Activated naive CD8-positive, alpha-beta T cell treated with anti-CD3 and anti-CD28 coated beads, Interleukin-2, amount 10 ng/mL, durations not matched to agents 7 days and 5 days (primary cell): ENCODE measurements at regions not wholly inside any gene's neighbourhood (a gene's known extent, or its start where the extent isn't known, plus 50 kb on each side); places are given as distances from the start of the nearest gene placed in this dataset.

ENCODE experiments used
- ATAC-seq: fragments of 150-1000 bp; cut with Tn5 transposase; one replicate; pipeline ENCODE4 v1.10.0; 2021; ENCODE audit warnings: low read depth, moderate library complexity
- POLR2A ChIA-PET: fragments of 350-600 bp; sonication (Branson Sonifier 250); formaldehyde crosslinking; loops from one replicate; lab custom pipeline; 2021; ENCODE audit warnings: antibody characterized with exemption; lab: Charles Lee
- DNase-seq: peaks from one replicate; pipeline ENCODE4 v3.0.0; 2021
- H3K27ac Mint-ChIP-seq: one replicate; pipeline ENCODE4 v1.8.0; 2022; ENCODE audit warnings: mild to moderate bottlenecking, mixed read lengths
- H3K27me3 Mint-ChIP-seq: one replicate; pipeline ENCODE4 v1.8.0; 2022; ENCODE audit warnings: mild to moderate bottlenecking, moderate library complexity, mixed read lengths
- H3K36me3 Mint-ChIP-seq: one replicate; pipeline ENCODE4 v1.8.0; 2021; ENCODE audit warnings: mild to moderate bottlenecking, mixed read lengths
- H3K4me1 Mint-ChIP-seq: one replicate; pipeline ENCODE4 v1.8.0; 2021; ENCODE audit warnings: mixed read lengths
- H3K4me3 Mint-ChIP-seq: one replicate; pipeline ENCODE4 v1.8.0; 2022; ENCODE audit warnings: mild to moderate bottlenecking, moderate library complexity, mixed read lengths
- H3K9me3 Mint-ChIP-seq: one replicate; pipeline ENCODE4 v1.8.0; 2021; ENCODE audit warnings: mixed read lengths

DNA sequence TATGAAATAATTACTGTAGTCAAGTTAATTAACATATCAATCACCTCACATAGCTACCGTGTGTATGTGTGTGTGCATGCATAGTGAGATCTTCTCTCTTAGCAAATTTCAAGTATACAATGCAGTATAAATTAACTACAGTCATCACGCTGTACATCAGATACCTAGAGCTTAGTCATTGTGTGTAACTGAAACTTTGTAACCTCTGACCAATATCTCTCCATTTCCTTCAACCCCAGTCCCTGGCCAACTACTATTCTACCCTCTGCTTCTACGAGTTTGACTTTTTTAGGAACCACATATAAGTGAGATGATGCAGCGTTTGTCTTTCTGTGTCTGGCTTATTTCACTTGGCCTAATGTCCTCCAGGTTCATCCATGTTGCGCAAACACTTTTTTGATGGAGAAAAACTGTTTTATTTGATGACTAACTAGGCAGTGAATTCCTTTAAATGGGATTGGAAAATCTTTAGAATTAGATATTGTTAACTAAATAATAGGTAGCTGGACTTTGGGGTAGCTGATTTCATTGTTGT lies 459.5 kb downstream of the DHX35 start:
- no peak overlapping the region for H3K4me3 Mint-ChIP-seq
- H3K27me3 Mint-ChIP-seq: no peaks in the 10 kb centered on the region
- no peak overlapping the region for H3K27ac Mint-ChIP-seq
- DNase-seq (no peak), ATAC-seq (no peak)
- H3K9me3 Mint-ChIP-seq: no peaks in the 10 kb centered on the region
- H3K36me3 Mint-ChIP-seq: no peaks in the 10 kb centered on the region
- POLR2A ChIA-PET: no interaction called here
- no peaks in the 10 kb centered on the region for H3K4me1 Mint-ChIP-seq

- H3K4me1 Mint-ChIP-seq: no peaks in the 10 kb centered on the region
- no peaks in the 10 kb centered on the region for H3K9me3 Mint-ChIP-seq
- POLR2A ChIA-PET: no interaction called here
- no peak for ATAC-seq
- H3K36me3 Mint-ChIP-seq: no peaks in the 10 kb centered on the region
- no peak overlapping the region for H3K27ac Mint-ChIP-seq
- DNase-seq: no peak
- no peaks in the 10 kb centered on the region for H3K27me3 Mint-ChIP-seq
- no peak overlapping the region for H3K4me3 Mint-ChIP-seq
Observed at GRCh38 chr20:39412091-39412490, 449.9 kb downstream of the DHX35 start.

DNA sequence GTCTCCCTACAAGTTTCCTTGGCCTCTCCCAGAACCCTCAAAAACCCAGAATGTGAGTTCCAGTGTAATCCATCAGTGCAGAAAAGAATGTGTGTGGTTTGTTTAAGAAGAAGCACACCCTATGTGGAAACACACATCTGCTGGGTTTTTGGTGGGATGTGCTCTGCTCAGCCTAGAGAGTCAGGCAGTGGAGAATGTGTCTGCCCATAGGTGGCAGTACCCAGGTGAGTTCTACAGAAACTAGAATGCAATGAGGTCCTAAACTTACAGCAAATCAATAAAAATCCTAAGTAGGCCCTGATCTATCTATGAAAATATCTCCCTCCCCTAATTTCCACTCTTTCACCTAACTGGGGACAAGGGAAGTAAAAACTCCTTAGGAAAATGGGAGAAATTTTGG lies 437.3 kb downstream of the DHX35 start:
- Mint-ChIP-seq H3K9me3 (no peaks in the 10 kb centered on the region), H3K27ac (no peak overlapping the region)
- no peak for ATAC-seq

DNA sequence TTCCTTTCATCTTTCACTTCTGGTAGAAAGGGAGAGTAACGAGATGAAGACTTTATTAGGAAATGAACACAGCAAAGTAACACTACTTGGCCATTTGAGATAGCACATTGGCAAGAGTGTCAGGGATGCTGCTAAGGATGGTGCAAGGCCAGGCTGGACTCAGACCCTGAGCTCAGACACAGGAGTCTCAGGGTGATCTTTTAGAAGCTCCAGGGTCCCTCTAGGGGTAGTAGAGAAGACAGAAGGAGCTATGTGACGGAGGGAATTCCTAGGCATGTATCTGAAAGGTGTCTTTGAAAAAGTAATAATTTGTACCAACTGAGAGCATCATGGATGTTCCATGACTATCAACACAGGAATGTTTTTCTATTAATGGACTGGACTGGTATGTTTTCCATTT lies 436.5 kb downstream of the DHX35 start:
- no peak for DNase-seq
- H3K27me3 Mint-ChIP-seq: no peaks in the 10 kb centered on the region
- H3K4me1 Mint-ChIP-seq: no peaks in the 10 kb centered on the region
- H3K36me3 Mint-ChIP-seq: no peaks in the 10 kb centered on the region
- H3K4me3 Mint-ChIP-seq: no peak overlapping the region
- H3K27ac Mint-ChIP-seq: no peak overlapping the region
- no peak for ATAC-seq
- POLR2A ChIA-PET: no interaction called here
- H3K9me3 Mint-ChIP-seq: no peaks in the 10 kb centered on the region

More for the DNA sequence above, 437.3 kb downstream of the DHX35 start:
- no peak for DNase-seq
- POLR2A ChIA-PET: no interaction called here
- H3K4me1 Mint-ChIP-seq: no peaks in the 10 kb centered on the region
- no peak overlapping the region for H3K4me3 Mint-ChIP-seq
- H3K27me3 Mint-ChIP-seq: no peaks in the 10 kb centered on the region
- H3K36me3 Mint-ChIP-seq: no peaks in the 10 kb centered on the region

DNA sequence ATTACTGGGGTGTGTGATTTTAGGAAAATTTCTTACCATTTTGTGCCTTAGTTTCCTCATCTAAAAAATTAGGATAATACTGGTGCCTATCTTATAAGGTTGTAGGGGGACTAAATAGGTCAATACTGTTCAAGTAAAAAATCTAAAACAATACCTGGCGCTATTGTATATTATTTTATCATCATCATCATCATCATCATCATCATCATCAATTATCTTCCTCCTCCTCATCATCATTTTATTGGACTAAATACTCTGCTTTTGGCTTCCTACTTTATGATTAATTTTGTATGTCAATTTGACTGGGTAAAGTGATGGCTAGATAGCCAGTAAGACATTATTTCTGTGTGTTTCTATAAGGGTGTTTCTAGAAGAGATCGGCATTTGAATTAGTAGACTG lies 435.5 kb downstream of the DHX35 start:
- H3K36me3 Mint-ChIP-seq: no peaks in the 10 kb centered on the region
- DNase-seq: no peak
- no peak for ATAC-seq
- no peaks in the 10 kb centered on the region for H3K9me3 Mint-ChIP-seq
- no peaks in the 10 kb centered on the region for H3K27me3 Mint-ChIP-seq
- no peak overlapping the region for H3K27ac Mint-ChIP-seq
- POLR2A ChIA-PET: no interaction called here
- H3K4me1 Mint-ChIP-seq: no peaks in the 10 kb centered on the region
- no peak overlapping the region for H3K4me3 Mint-ChIP-seq

- POLR2A ChIA-PET: no interaction called here
Observed at GRCh38 chr20:39395478-39396291, 433.5 kb downstream of the DHX35 start.

GRCh38 chr20:39394461-39394860 lies 432.3 kb downstream of the DHX35 start:
- Mint-ChIP-seq H3K4me3 (no peak overlapping the region), H3K9me3 (no peaks in the 10 kb centered on the region), H3K4me1 (no peaks in the 10 kb centered on the region), H3K27ac (no peak overlapping the region), H3K36me3 (no peaks in the 10 kb centered on the region), H3K27me3 (peaks cover 3% of the 10 kb centered on the region)
- DNase-seq: no peak
- POLR2A ChIA-PET: no interaction called here
- no peak for ATAC-seq

More at GRCh38 chr20:39395478-39396291, 433.5 kb downstream of the DHX35 start:
- ATAC-seq (no peak), DNase-seq (no peak)
- H3K27me3 Mint-ChIP-seq: peaks cover 3% of the 10 kb centered on the region
- no peaks in the 10 kb centered on the region for H3K4me1 Mint-ChIP-seq
- H3K27ac Mint-ChIP-seq: no peak overlapping the region
- no peak overlapping the region for H3K4me3 Mint-ChIP-seq
- H3K9me3 Mint-ChIP-seq: no peaks in the 10 kb centered on the region
- H3K36me3 Mint-ChIP-seq: no peaks in the 10 kb centered on the region

GRCh38 chr20:39390186-39390585 lies 428.0 kb downstream of the DHX35 start:
- Mint-ChIP-seq H3K9me3 (no peaks in the 10 kb centered on the region), H3K4me1 (no peaks in the 10 kb centered on the region), H3K36me3 (no peaks in the 10 kb centered on the region), H3K27me3 (peaks cover 5% of the 10 kb centered on the region), H3K4me3 (no peak overlapping the region), H3K27ac (no peak overlapping the region)
- POLR2A ChIA-PET: no interaction called here
- DNase-seq (no peak), ATAC-seq (no peak)

DNA sequence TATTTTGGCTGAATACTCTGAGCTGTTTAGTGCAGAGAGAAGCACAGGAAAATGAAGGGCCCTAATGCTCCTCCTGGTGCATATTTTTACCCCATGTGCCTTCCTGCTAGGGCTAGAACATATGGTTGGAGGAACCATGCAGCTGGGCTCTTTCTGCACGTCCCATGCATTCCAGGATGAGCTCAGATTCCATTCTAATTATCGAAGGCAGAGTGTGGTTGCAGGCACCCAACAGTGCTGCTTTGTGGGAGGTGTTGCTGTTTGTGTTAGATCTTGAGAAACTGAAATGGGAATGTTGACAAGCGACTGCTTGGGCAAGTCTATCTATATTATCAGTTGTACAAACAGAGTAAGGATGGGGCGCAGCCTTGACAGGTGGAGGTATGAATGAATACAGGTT lies 419.5 kb downstream of the DHX35 start:
- no peak overlapping the region for H3K4me3 Mint-ChIP-seq
- ATAC-seq (no peak), DNase-seq (no peak)
- POLR2A ChIA-PET: no interaction called here
- H3K36me3 Mint-ChIP-seq: no peaks in the 10 kb centered on the region
- peaks cover 11% of the 10 kb centered on the region for H3K27me3 Mint-ChIP-seq
- H3K27ac Mint-ChIP-seq: no peak overlapping the region
- no peaks in the 10 kb centered on the region for H3K4me1 Mint-ChIP-seq
- no peaks in the 10 kb centered on the region for H3K9me3 Mint-ChIP-seq

DNA sequence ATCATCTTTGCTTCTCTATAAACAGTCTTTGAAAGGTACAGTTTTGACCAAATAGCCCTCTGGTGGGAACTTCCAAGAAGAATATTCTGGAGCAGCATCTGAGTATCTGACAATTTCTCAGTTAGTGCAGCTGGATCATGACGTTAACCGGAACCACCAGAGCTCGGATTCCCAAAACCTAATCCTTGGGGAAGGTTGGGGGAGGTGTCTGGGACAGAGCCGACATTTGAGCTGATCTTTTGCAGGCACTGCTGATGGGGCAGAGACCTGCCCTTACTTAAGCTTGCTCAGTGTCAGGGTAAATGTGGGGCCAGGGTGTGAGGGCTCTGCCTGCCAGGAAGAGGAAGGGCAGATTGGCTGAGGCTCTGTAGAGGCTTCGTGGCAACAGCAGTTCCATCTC lies 416.6 kb downstream of the DHX35 start:
- no peaks in the 10 kb centered on the region for H3K9me3 Mint-ChIP-seq
- no peaks in the 10 kb centered on the region for H3K4me1 Mint-ChIP-seq
- no peak overlapping the region for H3K4me3 Mint-ChIP-seq
- POLR2A ChIA-PET: no interaction called here
- DNase-seq (no peak), ATAC-seq (no peak)
- no peak overlapping the region for H3K27ac Mint-ChIP-seq
- H3K36me3 Mint-ChIP-seq: no peaks in the 10 kb centered on the region
- H3K27me3 Mint-ChIP-seq: peaks cover 10% of the 10 kb centered on the region

DNA sequence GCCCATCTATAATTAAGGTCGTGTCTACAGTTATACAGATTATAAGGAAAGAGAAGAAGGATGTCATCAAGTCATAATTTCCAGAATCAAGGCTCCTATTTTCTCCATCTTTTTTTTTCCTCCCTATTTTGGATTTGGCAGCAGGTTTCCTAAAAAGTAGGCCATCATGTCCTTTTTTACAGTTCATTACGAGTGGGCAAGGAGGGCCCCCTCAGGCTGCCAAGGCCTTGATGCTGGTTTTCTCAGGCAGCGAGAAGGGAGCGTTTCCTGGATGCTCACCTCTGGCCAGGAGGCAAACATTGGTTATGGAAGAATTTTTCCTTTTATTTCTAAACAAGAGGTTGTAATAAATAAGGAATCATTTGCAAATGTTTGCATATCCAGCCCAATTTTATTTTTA lies 414.6 kb downstream of the DHX35 start:
- peaks cover 4% of the 10 kb centered on the region for H3K27me3 Mint-ChIP-seq
- H3K9me3 Mint-ChIP-seq: no peaks in the 10 kb centered on the region
- DNase-seq: no peak
- ATAC-seq: no peak
- no peak overlapping the region for H3K27ac Mint-ChIP-seq
- H3K4me3 Mint-ChIP-seq: no peak overlapping the region
- no peaks in the 10 kb centered on the region for H3K4me1 Mint-ChIP-seq
- POLR2A ChIA-PET: no interaction called here
- no peaks in the 10 kb centered on the region for H3K36me3 Mint-ChIP-seq

GRCh38 chr20:39364320-39364719 lies 402.2 kb downstream of the DHX35 start:
- Mint-ChIP-seq H3K27ac (no peak overlapping the region), H3K4me1 (no peaks in the 10 kb centered on the region), H3K36me3 (no peaks in the 10 kb centered on the region), H3K9me3 (peaks cover 5% of the 10 kb centered on the region), H3K4me3 (no peak overlapping the region), H3K27me3 (no peaks in the 10 kb centered on the region)
- ATAC-seq (no peak), DNase-seq (no peak)
- POLR2A ChIA-PET: no interaction called here

- no peaks in the 10 kb centered on the region for H3K36me3 Mint-ChIP-seq
- H3K4me1 Mint-ChIP-seq: no peaks in the 10 kb centered on the region
- no peak overlapping the region for H3K27ac Mint-ChIP-seq
- POLR2A ChIA-PET: interaction anchor here (0.6 kb wide), 1 partner anchor 1287 kb away, joined by 3 read pairs; no protein-coding TSS in a partner anchor
- no peak for ATAC-seq
- no peak overlapping the region for H3K4me3 Mint-ChIP-seq
- H3K9me3 Mint-ChIP-seq: no peaks in the 10 kb centered on the region
- no peak for DNase-seq
- no peaks in the 10 kb centered on the region for H3K27me3 Mint-ChIP-seq
Observed at GRCh38 chr20:39359981-39360620, 398.0 kb downstream of the DHX35 start.

DNA sequence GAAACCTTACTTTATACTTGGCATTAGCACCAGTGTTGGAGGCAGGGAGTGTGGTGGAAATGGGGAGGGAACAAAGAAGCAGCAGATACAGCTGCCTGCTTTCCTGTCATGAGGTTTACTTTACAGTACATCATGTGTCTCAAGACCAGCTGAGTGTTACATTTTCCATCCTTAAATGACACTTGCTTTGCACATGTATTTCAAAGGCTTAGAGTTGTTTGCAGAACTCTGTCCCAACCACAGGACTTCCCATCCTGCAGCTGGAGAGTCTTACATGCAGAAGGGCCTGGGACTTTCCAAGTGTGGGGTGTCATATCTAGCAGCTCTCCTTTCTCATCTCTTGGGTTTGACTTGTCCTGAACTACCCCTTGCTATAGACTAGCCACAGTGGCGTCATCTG lies 395.9 kb downstream of the DHX35 start:
- ATAC-seq: no peak
- H3K27me3 Mint-ChIP-seq: no peaks in the 10 kb centered on the region
- no peak overlapping the region for H3K27ac Mint-ChIP-seq
- DNase-seq: no peak
- H3K36me3 Mint-ChIP-seq: no peaks in the 10 kb centered on the region
- no peak overlapping the region for H3K4me3 Mint-ChIP-seq
- POLR2A ChIA-PET: no interaction called here
- H3K4me1 Mint-ChIP-seq: no peaks in the 10 kb centered on the region
- H3K9me3 Mint-ChIP-seq: no peaks in the 10 kb centered on the region
